Activated T-helper 17 cell treated with anti-CD3 and anti-CD28 coated beads, Interleukin-2, amount 50 U/mL, for 72 hours (primary cell): ENCODE measurements at regions not wholly inside any gene's neighbourhood (a gene's known extent, or its start where the extent isn't known, plus 50 kb on each side); places are given as distances from the start of the nearest gene placed in this dataset.
"Not testable (repeated sequence)": the region's sequence is repeated elsewhere in the genome, so short reads cannot be mapped to it uniquely, and the experiment has no call there.

ENCODE experiments used
- ATAC-seq: fragments of 150-1000 bp; cut with Tn5 transposase; replicated peaks from 2 replicates; pipeline ENCODE4 v1.10.0; 2021; ENCODE audit warnings: mild to moderate bottlenecking, moderate library complexity
- H3K27ac Mint-ChIP-seq: one replicate; pipeline ENCODE4 v1.8.0; 2022; ENCODE audit warnings: mixed read lengths
- H3K27me3 Mint-ChIP-seq: one replicate; pipeline ENCODE4 v1.8.0; 2022; ENCODE audit warnings: mixed read lengths
- H3K36me3 Mint-ChIP-seq: one replicate; pipeline ENCODE4 v1.8.0; 2022; ENCODE audit warnings: low read depth, mild to moderate bottlenecking, mixed read lengths
- H3K4me1 Mint-ChIP-seq: one replicate; pipeline ENCODE4 v1.8.0; 2022; ENCODE audit warnings: mixed read lengths
- H3K4me3 Mint-ChIP-seq: one replicate; pipeline ENCODE4 v1.8.0; 2022; ENCODE audit warnings: mild to moderate bottlenecking, mixed read lengths
- H3K9me3 Mint-ChIP-seq: one replicate; pipeline ENCODE4 v1.8.0; 2022; ENCODE audit warnings: mixed read lengths

GRCh38 chr1:233750139-233750538, 136.2 kb downstream of the KCNK1 start:
- no peaks in the 10 kb centered on the region for H3K36me3 Mint-ChIP-seq
- no peaks in the 10 kb centered on the region for H3K4me1 Mint-ChIP-seq
- peaks cover 21% of the 10 kb centered on the region for H3K27me3 Mint-ChIP-seq
- H3K27ac Mint-ChIP-seq, result no peak overlapping the region
- H3K9me3 Mint-ChIP-seq, result no peaks in the 10 kb centered on the region
- H3K4me3 Mint-ChIP-seq, result no peak overlapping the region
- ATAC-seq, result no peak

- no peak for ATAC-seq
- Mint-ChIP-seq H3K36me3 (no peaks in the 10 kb centered on the region), H3K4me1 (no peaks in the 10 kb centered on the region), H3K9me3 (no peaks in the 10 kb centered on the region), H3K27me3 (peaks cover 14% of the 10 kb centered on the region), H3K4me3 (no peak overlapping the region), H3K27ac (no peak overlapping the region)
Observed at GRCh38 chr1:233759665-233760064, 144.8 kb upstream of the SLC35F3 start.

DNA sequence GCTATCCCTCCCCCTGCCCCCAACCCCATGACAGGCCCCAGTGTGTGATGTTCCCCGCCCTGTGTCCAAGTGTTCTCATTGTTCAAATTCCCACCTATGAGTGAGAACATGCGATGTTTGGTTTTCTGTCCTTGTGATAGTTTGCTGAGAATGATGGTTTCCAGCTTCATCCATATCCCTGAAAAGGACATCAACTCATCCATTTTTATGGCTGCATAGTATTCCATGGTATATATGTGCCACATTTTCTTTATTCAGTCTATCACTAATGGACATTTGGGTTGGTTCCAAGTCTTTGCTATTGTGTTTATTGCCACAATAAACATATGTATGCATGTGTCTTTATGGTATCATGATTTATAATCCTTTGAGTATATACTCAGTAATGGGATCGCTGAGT, 140.2 kb upstream of the SLC35F3 start:
- not testable (repeated sequence) for H3K27ac Mint-ChIP-seq, H3K36me3 Mint-ChIP-seq, H3K9me3 Mint-ChIP-seq, H3K4me1 Mint-ChIP-seq, ATAC-seq, H3K4me3 Mint-ChIP-seq
- peaks cover 27% of the 10 kb centered on the region for H3K27me3 Mint-ChIP-seq

GRCh38 chr1:233777566-233777965, 126.9 kb upstream of the SLC35F3 start:
- no peak overlapping the region for H3K27ac Mint-ChIP-seq
- no peak overlapping the region for H3K4me3 Mint-ChIP-seq
- ATAC-seq, result no peak
- no peaks in the 10 kb centered on the region for H3K4me1 Mint-ChIP-seq
- peaks cover 5% of the 10 kb centered on the region for H3K9me3 Mint-ChIP-seq
- H3K27me3 Mint-ChIP-seq, result peaks cover 25% of the 10 kb centered on the region
- H3K36me3 Mint-ChIP-seq, result no peaks in the 10 kb centered on the region

- peaks cover 5% of the 10 kb centered on the region for H3K9me3 Mint-ChIP-seq
- H3K27ac Mint-ChIP-seq, result no peak overlapping the region
- H3K4me1 Mint-ChIP-seq, result no peaks in the 10 kb centered on the region
- no peak overlapping the region for H3K4me3 Mint-ChIP-seq
- H3K36me3 Mint-ChIP-seq, result no peaks in the 10 kb centered on the region
- H3K27me3 Mint-ChIP-seq, result peaks cover 19% of the 10 kb centered on the region
- no peak for ATAC-seq
Observed at GRCh38 chr1:233780049-233780448, 124.4 kb upstream of the SLC35F3 start.

DNA sequence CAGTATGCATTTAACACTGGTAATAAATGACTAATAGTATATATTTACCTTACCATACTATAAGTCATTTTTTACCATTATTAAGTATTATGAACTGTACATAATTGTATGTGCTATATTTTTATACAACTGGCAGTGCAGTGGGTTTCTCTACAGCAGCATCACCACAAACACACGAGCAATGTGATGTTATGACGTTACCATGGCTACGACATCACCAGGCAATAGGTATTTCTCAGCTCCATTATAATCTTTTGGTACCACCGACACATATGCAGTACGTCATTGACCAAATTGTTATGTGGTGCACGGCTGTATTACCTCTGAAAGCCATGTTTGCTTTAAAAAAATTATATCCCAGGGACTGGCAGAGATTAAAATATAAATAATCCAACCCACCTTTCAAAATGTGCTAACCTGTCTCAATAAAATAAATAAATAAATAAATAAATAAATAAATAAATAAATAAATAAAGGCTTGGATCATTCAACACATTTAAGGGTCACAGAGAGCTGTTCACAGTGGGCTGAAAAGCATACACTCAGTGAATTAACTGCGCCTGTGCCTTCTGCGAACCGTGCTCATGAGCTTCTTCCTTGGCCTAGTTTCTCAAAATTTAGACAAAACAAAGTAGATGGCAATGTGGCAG, 121.4 kb upstream of the SLC35F3 start:
- Mint-ChIP-seq H3K9me3 (peaks cover 5% of the 10 kb centered on the region), H3K27me3 (peaks cover 13% of the 10 kb centered on the region), H3K4me1 (no peaks in the 10 kb centered on the region), H3K36me3 (no peaks in the 10 kb centered on the region), H3K4me3 (no peak overlapping the region), H3K27ac (no peak overlapping the region)
- ATAC-seq, result no peak

DNA sequence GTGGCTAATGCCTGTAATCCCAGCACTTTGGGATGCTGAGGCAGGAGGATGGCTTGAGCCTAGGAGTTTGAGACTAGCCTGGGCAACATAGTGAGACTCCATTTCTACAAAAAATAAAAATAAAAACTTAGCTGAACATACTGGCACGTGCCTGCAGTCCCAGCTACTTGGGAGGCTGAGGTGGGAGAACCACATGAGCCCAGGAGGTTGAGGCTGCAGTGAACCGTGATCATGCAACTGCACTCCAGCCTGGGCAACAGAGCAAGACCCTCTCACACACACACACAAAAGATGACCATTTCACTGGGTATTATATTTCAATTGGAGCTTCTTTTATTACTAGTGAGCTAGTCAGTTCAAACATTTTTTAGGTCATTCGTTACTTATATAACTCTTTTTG, 116.9 kb upstream of the SLC35F3 start:
- no peak for ATAC-seq
- Mint-ChIP-seq H3K4me1 (no peaks in the 10 kb centered on the region), H3K4me3 (no peak overlapping the region)

DNA sequence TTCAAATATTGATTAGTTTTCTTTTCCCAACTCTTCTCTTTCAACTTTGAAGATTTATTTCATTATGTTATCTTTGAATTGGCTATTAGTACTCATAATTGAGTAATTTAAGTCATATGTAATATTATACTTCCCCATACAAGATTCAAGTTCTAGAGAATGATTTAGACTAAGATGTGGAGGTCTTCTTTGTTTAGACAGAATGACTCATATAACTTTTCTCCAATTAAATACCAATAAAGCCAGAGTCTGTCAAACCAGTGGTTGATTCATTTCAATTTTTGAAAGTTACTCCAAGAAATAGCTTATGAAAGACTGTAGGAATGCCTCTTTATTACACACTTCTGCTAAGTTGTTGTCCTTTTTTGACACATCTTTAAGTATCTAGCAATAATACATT, 115.8 kb upstream of the SLC35F3 start:
- H3K36me3 Mint-ChIP-seq, result no peaks in the 10 kb centered on the region

More for the DNA sequence above, 116.9 kb upstream of the SLC35F3 start:
- no peaks in the 10 kb centered on the region for H3K36me3 Mint-ChIP-seq
- peaks cover 22% of the 10 kb centered on the region for H3K27me3 Mint-ChIP-seq
- H3K9me3 Mint-ChIP-seq, result no peaks in the 10 kb centered on the region
- H3K27ac Mint-ChIP-seq, result no peak overlapping the region

DNA sequence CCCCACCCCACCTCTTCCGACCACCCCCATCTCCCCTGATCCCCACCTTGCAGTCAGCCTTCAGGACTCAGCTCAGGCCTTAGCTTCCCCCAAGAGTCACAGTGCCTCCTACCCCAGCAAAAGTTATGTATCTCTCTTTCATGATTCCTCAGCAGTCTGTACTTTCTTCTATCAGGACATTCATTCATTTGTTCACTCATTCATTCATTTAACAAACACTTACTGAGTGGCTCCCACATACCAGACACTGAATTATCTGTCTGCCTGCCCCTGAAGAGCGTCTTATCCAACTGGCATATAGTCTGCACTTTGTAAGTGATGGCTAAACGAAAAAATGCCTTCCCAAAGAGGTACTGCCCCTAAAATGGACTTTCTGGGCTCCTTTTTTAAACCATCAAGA, 114.4 kb upstream of the SLC35F3 start:
- no peak overlapping the region for H3K27ac Mint-ChIP-seq
- no peak overlapping the region for H3K4me3 Mint-ChIP-seq
- no peaks in the 10 kb centered on the region for H3K9me3 Mint-ChIP-seq
- H3K36me3 Mint-ChIP-seq, result no peaks in the 10 kb centered on the region
- H3K27me3 Mint-ChIP-seq, result peaks cover 26% of the 10 kb centered on the region
- H3K4me1 Mint-ChIP-seq, result no peaks in the 10 kb centered on the region
- no peak for ATAC-seq

More for the DNA sequence above, 115.8 kb upstream of the SLC35F3 start:
- H3K9me3 Mint-ChIP-seq, result no peaks in the 10 kb centered on the region
- H3K4me3 Mint-ChIP-seq, result no peak overlapping the region
- H3K27ac Mint-ChIP-seq, result no peak overlapping the region
- H3K27me3 Mint-ChIP-seq, result peaks cover 26% of the 10 kb centered on the region
- no peak for ATAC-seq
- H3K4me1 Mint-ChIP-seq, result no peaks in the 10 kb centered on the region

DNA sequence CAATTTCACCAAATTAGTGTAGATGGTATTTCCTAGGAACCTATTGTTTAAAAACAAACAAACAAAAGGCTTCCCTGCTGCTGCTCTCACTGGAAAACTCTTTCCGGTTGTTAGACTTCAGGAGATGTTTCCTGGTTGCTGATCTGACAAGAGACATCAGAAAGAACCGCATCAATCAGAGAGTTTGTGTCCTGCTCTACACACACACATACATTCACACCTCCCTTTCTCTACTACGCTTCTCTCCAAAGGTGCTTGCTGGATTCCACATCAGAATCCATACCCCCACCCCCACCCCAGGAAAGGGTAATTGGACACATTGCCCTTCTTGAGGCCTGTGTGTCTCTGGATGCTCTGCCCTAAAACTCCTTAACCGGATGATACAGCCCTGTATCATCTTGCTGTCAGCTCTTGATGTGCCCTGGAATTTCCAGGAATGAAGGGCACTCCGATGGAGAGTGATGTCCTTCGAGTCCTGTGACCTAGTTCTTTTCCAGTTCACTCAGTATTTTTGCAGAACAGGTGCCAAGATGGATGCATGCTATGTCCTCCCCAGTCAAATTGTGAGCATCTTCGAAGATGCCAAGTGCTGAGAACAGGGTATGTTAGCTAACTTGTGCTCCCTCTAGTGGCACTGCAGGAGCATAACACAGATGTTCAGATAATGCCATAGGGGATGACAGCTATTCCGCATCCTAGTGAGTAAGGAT, 113.7 kb upstream of the SLC35F3 start:
- no peak overlapping the region for H3K4me3 Mint-ChIP-seq
- ATAC-seq, result peak; percentile 77
- H3K4me1 Mint-ChIP-seq, result no peaks in the 10 kb centered on the region
- peaks cover 26% of the 10 kb centered on the region for H3K27me3 Mint-ChIP-seq
- no peak overlapping the region for H3K27ac Mint-ChIP-seq
- H3K9me3 Mint-ChIP-seq, result no peaks in the 10 kb centered on the region
- H3K36me3 Mint-ChIP-seq, result no peaks in the 10 kb centered on the region

DNA sequence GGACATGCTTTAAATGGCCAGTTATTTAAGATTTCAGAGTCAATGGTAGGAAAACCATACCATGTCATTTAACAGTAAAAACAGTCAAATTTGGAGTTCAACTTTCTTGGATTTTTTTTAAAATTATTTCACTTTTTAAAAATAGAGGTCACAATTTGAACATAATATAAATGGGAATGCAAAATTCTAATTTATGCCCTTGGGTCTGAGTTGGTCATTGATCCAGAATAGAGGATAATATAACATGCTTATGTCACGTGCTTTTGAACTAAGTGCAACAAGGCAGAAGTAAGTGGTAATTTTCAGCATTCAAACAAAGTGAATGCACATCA, 113.1 kb upstream of the SLC35F3 start:
- no peak overlapping the region for H3K27ac Mint-ChIP-seq
- H3K27me3 Mint-ChIP-seq, result peaks cover 26% of the 10 kb centered on the region
- no peak for ATAC-seq
- no peaks in the 10 kb centered on the region for H3K36me3 Mint-ChIP-seq
- H3K4me3 Mint-ChIP-seq, result no peak overlapping the region
- no peaks in the 10 kb centered on the region for H3K9me3 Mint-ChIP-seq
- no peaks in the 10 kb centered on the region for H3K4me1 Mint-ChIP-seq

GRCh38 chr1:233791721-233792120, 112.8 kb upstream of the SLC35F3 start:
- no peak overlapping the region for H3K27ac Mint-ChIP-seq
- ATAC-seq, result no peak
- H3K27me3 Mint-ChIP-seq, result peaks cover 26% of the 10 kb centered on the region
- no peak overlapping the region for H3K4me3 Mint-ChIP-seq
- H3K36me3 Mint-ChIP-seq, result no peaks in the 10 kb centered on the region
- no peaks in the 10 kb centered on the region for H3K4me1 Mint-ChIP-seq
- H3K9me3 Mint-ChIP-seq, result no peaks in the 10 kb centered on the region

GRCh38 chr1:233794863-233795262, 109.6 kb upstream of the SLC35F3 start:
- no peaks in the 10 kb centered on the region for H3K4me1 Mint-ChIP-seq
- H3K9me3 Mint-ChIP-seq, result peaks cover 4% of the 10 kb centered on the region
- H3K27me3 Mint-ChIP-seq, result peaks cover 28% of the 10 kb centered on the region
- H3K27ac Mint-ChIP-seq, result no peak overlapping the region
- H3K36me3 Mint-ChIP-seq, result no peaks in the 10 kb centered on the region
- H3K4me3 Mint-ChIP-seq, result no peak overlapping the region
- ATAC-seq, result no peak

GRCh38 chr1:233796146-233796783, 108.2 kb upstream of the SLC35F3 start:
- no peak for ATAC-seq
- Mint-ChIP-seq H3K4me1 (no peaks in the 10 kb centered on the region), H3K9me3 (peaks cover 4% of the 10 kb centered on the region), H3K27me3 (peaks cover 22% of the 10 kb centered on the region), H3K36me3 (no peaks in the 10 kb centered on the region), H3K27ac (no peak overlapping the region), H3K4me3 (no peak overlapping the region)

DNA sequence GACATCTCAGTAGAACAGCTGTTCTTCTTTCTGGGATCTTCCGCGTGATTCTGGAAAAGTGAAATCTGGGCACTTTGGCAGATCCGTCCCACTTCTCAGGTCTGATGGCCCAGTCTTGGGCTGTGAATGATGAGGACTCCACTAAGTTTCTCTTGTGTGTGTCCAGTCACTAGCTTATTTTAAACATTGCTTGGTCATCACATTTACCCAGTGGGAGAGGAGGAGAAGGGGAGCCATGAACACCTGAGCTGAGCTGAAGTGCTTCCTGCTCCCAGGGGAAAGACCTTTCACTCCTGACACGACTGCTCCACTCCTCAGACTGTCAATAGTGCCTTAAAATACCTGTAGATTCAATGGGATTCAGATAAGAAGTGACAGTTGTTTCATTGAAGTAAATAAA, 101.9 kb upstream of the SLC35F3 start:
- no peak for ATAC-seq
- Mint-ChIP-seq H3K4me1 (no peaks in the 10 kb centered on the region), H3K27me3 (peaks cover 23% of the 10 kb centered on the region), H3K4me3 (no peak overlapping the region), H3K36me3 (no peaks in the 10 kb centered on the region), H3K27ac (no peak overlapping the region), H3K9me3 (peaks cover 8% of the 10 kb centered on the region)
